ENCODE measurements at regions not wholly inside any gene's neighbourhood (a gene's known extent, or its start where the extent isn't known, plus 50 kb on each side); places are given as distances from the start of the nearest gene placed in this dataset.

GRCh38 chr2:239463541-239464165 is 62.8 kb upstream of the HDAC4 start:
- no peak for TF ChIP-seq CTCF (IDR thresholded peaks at IDR 0.05)
- no peak for TF ChIP-seq POLR2A (IDR thresholded peaks at IDR 0.05)
